WERI-Rb-1 (cell line): ENCODE measurements at regions not wholly inside any gene's neighbourhood (a gene's known extent, or its start where the extent isn't known, plus 50 kb on each side); places are given as distances from the start of the nearest gene placed in this dataset.

Experiments used
- DNase-seq: peaks from one replicate; pipeline ENCODE4 v3.0.0-alpha.2; 2020
- H3K27ac ChIP-seq: fragments of 250-450 bp; sonication (Bioruptor Pico); 2 replicates; pipeline ENCODE4 v1.5.1; 2020; ENCODE audit warnings: mild to moderate bottlenecking, moderate library complexity
- H3K27me3 ChIP-seq: fragments of 250-450 bp; sonication (Bioruptor Pico); 2 replicates; pipeline ENCODE4 v1.5.1; 2021; ENCODE audit warnings: mild to moderate bottlenecking, low read depth, moderate library complexity; ENCODE audit not compliant: insufficient read depth, severe bottlenecking
- H3K36me3 ChIP-seq: fragments of 250-450 bp; sonication (Bioruptor Pico); 2 replicates; pipeline ENCODE4 v1.5.1; 2020; ENCODE audit warnings: mild to moderate bottlenecking, moderate library complexity
- H3K4me3 ChIP-seq: 2 replicates; pipeline ENCODE4 v1.5.1; 2011; ENCODE audit warnings: low read depth, mild to moderate bottlenecking, control low read depth, low read length
- H3K9me3 ChIP-seq: fragments of 250-450 bp; sonication (Bioruptor Pico); 2 replicates; pipeline ENCODE4 v1.5.1; 2021; ENCODE audit warnings: mild to moderate bottlenecking, moderate library complexity; ENCODE audit not compliant: severe bottlenecking
- TF ChIP-seq, protein P1 (sequence below): IDR thresholded peaks from 2 replicates; pipeline ENCODE4 v1.5.1; 2011; ENCODE audit warnings: low read depth, mild to moderate bottlenecking, control low read depth, inconsistent platforms, low read length

DNA sequence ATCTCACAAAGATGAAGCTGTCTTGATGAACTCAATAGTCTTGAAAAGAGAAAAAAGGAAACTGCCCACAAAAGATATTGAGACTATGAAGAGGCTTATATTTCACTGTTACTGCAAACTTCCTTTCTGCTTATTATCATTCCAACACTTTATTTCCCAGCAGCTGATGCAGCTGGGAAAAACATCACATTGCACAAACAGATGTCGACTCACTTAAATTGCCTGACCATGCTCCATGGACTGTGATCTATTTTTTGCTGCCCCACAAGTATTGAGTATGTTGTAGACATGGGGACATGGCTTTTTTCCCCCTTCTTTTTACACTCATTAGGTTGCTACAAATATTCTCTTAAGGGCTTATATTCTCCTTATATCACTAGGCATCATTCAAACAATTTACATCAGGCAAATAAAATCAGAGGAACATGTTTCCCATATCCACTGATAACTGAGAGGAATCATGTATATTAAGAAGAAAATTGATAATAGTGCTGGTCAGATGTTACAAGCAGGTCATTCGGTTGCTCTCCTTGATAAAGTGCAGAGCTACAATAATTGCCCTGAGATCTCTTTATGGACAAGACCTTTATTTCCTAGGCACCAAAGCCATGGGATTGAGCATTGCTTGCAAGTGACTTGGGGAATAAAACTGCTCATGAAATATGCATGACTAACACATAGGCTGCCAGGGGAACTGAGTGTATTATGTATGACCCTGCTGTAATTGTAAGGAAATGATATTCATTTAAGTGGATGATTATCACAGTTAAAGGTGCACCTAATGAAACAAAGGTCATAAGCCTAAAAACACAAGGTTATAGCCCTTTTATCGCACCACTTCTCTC lies 509.9 kb downstream of the ZNF608 start:
- no peak for DNase-seq
- Histone ChIP-seq H3K27me3 (no peaks in the 10 kb centered on the region), H3K4me3 (no peak overlapping the region), H3K27ac (no peak overlapping the region), H3K36me3 (no peaks in the 10 kb centered on the region), H3K9me3 (no peaks in the 10 kb centered on the region)
- TF ChIP-seq, protein P1, sequence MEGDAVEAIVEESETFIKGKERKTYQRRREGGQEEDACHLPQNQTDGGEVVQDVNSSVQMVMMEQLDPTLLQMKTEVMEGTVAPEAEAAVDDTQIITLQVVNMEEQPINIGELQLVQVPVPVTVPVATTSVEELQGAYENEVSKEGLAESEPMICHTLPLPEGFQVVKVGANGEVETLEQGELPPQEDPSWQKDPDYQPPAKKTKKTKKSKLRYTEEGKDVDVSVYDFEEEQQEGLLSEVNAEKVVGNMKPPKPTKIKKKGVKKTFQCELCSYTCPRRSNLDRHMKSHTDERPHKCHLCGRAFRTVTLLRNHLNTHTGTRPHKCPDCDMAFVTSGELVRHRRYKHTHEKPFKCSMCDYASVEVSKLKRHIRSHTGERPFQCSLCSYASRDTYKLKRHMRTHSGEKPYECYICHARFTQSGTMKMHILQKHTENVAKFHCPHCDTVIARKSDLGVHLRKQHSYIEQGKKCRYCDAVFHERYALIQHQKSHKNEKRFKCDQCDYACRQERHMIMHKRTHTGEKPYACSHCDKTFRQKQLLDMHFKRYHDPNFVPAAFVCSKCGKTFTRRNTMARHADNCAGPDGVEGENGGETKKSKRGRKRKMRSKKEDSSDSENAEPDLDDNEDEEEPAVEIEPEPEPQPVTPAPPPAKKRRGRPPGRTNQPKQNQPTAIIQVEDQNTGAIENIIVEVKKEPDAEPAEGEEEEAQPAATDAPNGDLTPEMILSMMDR = no peak

DNA sequence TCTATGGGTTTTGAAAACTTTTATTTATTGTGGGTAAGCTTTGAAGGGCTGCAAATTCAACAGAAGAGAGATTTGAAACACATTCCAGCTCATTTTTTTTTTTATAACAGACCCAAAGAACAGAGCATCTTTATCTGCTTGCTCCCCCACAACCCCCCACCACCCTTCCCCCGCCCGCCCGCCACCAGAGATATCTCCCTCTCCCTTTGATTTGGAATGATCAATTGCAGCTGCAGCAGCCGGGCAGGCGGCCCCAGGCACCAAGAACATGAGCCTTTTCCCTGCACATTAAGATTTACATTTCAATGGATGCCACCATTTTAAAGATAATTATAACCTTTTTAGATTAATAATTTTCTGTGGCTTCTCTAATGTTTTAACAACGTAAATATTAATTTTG lies 510.9 kb downstream of the ZNF608 start:
- Histone ChIP-seq H3K27ac (no peak overlapping the region), H3K27me3 (no peaks in the 10 kb centered on the region), H3K4me3 (no peak overlapping the region), H3K9me3 (no peaks in the 10 kb centered on the region), H3K36me3 (no peaks in the 10 kb centered on the region)
- DNase-seq = no peak
- TF ChIP-seq, protein P1 = no peak

DNA sequence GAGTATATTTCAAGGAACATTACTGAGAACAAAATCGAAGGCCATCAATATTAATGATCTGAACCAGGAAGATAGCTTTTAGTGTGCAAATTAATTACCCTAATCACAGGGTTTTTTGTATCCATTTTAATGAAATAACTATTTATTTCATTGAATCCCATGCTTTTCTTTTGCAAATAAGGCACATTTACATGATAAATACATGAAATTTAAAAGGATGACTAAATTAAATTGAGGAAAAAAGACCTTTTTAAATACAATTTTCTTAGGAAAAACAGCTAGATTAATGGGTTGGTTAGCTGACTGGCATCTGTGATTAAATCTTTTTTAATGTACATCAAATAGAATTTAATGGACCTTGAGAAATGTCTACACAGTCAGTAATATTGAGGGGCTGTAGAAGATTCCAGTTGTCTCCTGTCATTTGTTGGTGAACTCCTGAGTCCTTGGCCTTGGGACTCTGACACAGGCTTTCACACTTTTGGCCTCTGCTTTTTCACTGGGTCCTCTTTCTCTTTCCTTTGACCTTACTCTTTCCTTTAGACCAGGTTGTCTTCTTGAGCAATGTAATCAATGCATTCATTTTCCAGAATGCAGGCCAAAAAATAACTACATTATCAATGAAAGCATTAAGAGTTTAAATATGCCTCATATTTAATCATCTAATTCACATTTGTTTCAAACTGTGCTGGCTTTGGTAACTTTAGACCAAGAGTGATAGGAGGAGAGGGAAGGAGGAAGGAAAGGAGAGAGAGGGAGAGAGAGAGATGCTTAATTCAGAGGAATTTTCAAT lies 511.5 kb downstream of the ZNF608 start:
- no peak overlapping the region for H3K27ac ChIP-seq

DNA sequence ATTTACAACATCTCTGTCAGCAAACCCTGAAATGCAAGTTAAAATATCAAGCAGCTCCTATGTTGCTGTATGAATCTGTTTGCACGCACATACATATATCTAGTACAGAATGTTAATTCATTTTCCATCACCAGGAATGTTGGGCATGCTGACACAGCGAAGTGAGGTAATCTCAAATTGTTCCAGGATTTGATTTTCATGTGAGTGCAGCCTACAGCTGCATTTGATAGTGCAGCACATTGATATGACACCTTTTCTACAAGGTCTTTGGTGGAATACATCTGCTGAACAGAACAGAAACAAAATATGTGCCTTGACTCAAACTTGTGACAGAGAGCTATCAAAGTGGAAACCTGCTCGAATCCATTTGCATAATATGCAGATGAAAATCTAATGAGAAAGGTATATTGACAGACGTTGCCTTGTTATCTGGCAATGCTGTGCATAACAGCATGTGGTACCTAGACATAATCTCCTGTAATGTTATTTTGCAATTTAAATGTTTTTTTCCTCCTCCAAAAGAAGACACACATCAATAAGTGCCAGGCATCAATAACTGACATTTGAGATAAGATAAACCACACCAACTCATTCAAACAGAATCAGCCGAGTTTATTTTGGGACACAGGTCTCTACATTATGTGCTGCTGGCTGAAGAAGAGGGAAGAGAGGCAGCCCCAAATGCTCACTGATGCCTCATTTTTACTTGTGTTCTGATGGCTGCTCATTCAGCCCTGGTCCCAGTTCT lies 512.2 kb downstream of the ZNF608 start:
- Histone ChIP-seq H3K9me3 (no peaks in the 10 kb centered on the region), H3K4me3 (no peak overlapping the region), H3K36me3 (no peaks in the 10 kb centered on the region), H3K27ac (no peak overlapping the region), H3K27me3 (no peaks in the 10 kb centered on the region)
- TF ChIP-seq, protein P1 = no peak
- no peak for DNase-seq

More for the DNA sequence above, 511.5 kb downstream of the ZNF608 start:
- no peaks in the 10 kb centered on the region for H3K36me3 ChIP-seq
- H3K27me3 ChIP-seq = no peaks in the 10 kb centered on the region
- TF ChIP-seq, protein P1 = no peak
- H3K9me3 ChIP-seq = no peaks in the 10 kb centered on the region
- DNase-seq = no peak
- no peak overlapping the region for H3K4me3 ChIP-seq

DNA sequence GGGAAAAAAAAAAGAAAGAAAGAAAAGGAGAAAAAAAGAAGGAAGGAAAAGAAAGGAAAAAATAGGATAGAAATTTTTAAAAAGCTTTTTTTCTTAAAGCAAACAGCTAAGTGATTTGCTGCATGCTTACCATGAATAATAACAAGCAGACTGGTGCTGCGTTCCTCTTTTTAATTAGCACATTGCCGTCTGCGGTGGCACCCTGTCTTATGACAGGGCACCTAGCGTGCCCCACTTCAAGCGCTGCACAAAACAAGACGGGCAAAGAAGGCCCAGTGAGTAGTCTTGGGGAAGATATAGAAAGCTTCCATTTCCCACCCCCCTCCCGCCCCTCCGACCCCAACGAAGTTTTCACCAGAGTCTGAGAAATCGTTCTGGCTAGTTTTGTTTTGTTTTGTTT lies 513.9 kb downstream of the ZNF608 start:
- Histone ChIP-seq H3K27me3 (no peaks in the 10 kb centered on the region), H3K4me3 (no peak overlapping the region), H3K36me3 (no peaks in the 10 kb centered on the region), H3K9me3 (no peaks in the 10 kb centered on the region), H3K27ac (no peak overlapping the region)
- TF ChIP-seq, protein P1 = no peak
- DNase-seq = no peak
